ENCODE measurements at regions not wholly inside any gene's neighbourhood (a gene's known extent, or its start where the extent isn't known, plus 50 kb on each side); places are given as distances from the start of the nearest gene placed in this dataset.

DNA sequence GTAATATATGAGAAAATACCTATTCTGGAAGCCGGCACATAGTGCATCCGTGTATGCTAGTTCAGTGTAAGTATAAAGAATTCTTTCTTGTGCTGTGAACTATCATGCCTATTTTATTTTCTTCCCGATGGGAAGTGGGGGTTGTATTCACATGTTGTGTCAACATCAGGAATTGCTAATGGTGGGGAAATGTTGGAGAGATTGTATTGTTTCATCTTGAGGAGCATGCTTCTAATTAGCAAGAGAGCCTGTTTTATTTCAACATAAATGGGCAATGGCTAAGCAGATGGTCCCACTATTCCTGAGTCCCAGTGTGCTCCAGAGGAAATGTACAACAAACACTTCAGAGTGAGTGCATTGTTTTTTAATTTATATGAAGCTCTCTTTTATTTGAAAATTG, 485.2 kb downstream of the PLPP3 start:
- TF ChIP-seq, protein P1, sequence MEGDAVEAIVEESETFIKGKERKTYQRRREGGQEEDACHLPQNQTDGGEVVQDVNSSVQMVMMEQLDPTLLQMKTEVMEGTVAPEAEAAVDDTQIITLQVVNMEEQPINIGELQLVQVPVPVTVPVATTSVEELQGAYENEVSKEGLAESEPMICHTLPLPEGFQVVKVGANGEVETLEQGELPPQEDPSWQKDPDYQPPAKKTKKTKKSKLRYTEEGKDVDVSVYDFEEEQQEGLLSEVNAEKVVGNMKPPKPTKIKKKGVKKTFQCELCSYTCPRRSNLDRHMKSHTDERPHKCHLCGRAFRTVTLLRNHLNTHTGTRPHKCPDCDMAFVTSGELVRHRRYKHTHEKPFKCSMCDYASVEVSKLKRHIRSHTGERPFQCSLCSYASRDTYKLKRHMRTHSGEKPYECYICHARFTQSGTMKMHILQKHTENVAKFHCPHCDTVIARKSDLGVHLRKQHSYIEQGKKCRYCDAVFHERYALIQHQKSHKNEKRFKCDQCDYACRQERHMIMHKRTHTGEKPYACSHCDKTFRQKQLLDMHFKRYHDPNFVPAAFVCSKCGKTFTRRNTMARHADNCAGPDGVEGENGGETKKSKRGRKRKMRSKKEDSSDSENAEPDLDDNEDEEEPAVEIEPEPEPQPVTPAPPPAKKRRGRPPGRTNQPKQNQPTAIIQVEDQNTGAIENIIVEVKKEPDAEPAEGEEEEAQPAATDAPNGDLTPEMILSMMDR (conservative IDR thresholded peaks at IDR 0.05; ENCODE audit: low read depth, low read length), result no peak
- TF ChIP-seq EZH2 (IDR thresholded peaks at IDR 0.05; ENCODE audit: low read length, unreplicated experiment) (no peak), EZH2phosphoT487 (IDR thresholded peaks at IDR 0.05; ENCODE audit: borderline replicate concordance, low read length) (no peak)
